ENCODE measurements at regions not wholly inside any gene's neighbourhood (a gene's known extent, or its start where the extent isn't known, plus 50 kb on each side); places are given as distances from the start of the nearest gene placed in this dataset.

GRCh38 chr2:109681633-109682380, 67.6 kb downstream of the SOWAHC start:
- TF ChIP-seq CTCF (IDR thresholded peaks at IDR 0.05) (no peak), POLR2AphosphoS5 (IDR thresholded peaks at IDR 0.05) (no peak)
